ENCODE measurements at regions not wholly inside any gene's neighbourhood (a gene's known extent, or its start where the extent isn't known, plus 50 kb on each side); places are given as distances from the start of the nearest gene placed in this dataset.

GRCh38 chrX:16465081-16465876 lies 184.7 kb upstream of the S100G start:
- no peaks in the 10 kb centered on the region for H3K9me3 ChIP-seq (ENCODE audit: control insufficient read depth, insufficient read depth, low read depth, low read length)
- peaks cover 41% of the 10 kb centered on the region for H3K4me1 ChIP-seq (ENCODE audit: control insufficient read depth, insufficient read depth, low read length)
- 0 out of 2 replicates have a peak overlapping the region, but pooled peaks have one; percentile 56 for H3K27ac ChIP-seq (ENCODE audit: low read depth, low read length)
- no peaks in the 10 kb centered on the region for H3K27me3 ChIP-seq (ENCODE audit: control insufficient read depth, insufficient read depth, low read length)
- no peak overlapping the region for H3K9ac ChIP-seq (ENCODE audit: low read length)
- H3K4me3 ChIP-seq (ENCODE audit: low read depth, low read length), result no peak overlapping the region
- H3K36me3 ChIP-seq (ENCODE audit: control insufficient read depth, insufficient read depth, low read length), result no peaks in the 10 kb centered on the region; the same call in 1 of the 2 replicates

- Histone ChIP-seq H3K36me3 (ENCODE audit: control insufficient read depth, insufficient read depth, low read length) (no peaks in the 10 kb centered on the region), H3K27ac (ENCODE audit: low read depth, low read length) (peak overlapping the region; percentile 5; the same call in 1 of the 2 replicates), H3K9me3 (ENCODE audit: control insufficient read depth, insufficient read depth, low read depth, low read length) (no peaks in the 10 kb centered on the region), H3K4me1 (ENCODE audit: control insufficient read depth, insufficient read depth, low read length) (peaks cover 46% of the 10 kb centered on the region), H3K4me3 (ENCODE audit: low read depth, low read length) (no peak overlapping the region), H3K9ac (ENCODE audit: low read length) (no peak overlapping the region), H3K27me3 (ENCODE audit: control insufficient read depth, insufficient read depth, low read length) (no peaks in the 10 kb centered on the region)
Observed at GRCh38 chrX:16466640-16467432, 183.1 kb upstream of the S100G start.

- H3K36me3 ChIP-seq (ENCODE audit: control insufficient read depth, insufficient read depth, low read length), result peaks cover 2% of the 10 kb centered on the region; the same call in 1 of the 2 replicates
- H3K27me3 ChIP-seq (ENCODE audit: control insufficient read depth, insufficient read depth, low read length), result no peaks in the 10 kb centered on the region
- no peak overlapping the region for H3K4me3 ChIP-seq (ENCODE audit: low read depth, low read length)
- H3K4me1 ChIP-seq (ENCODE audit: control insufficient read depth, insufficient read depth, low read length), result peaks cover 31% of the 10 kb centered on the region
- H3K9me3 ChIP-seq (ENCODE audit: control insufficient read depth, insufficient read depth, low read depth, low read length), result no peaks in the 10 kb centered on the region
- no peak overlapping the region for H3K27ac ChIP-seq (ENCODE audit: low read depth, low read length)
- H3K9ac ChIP-seq (ENCODE audit: low read length), result no peak overlapping the region
Observed at GRCh38 chrX:16469870-16470269, 180.1 kb upstream of the S100G start.

GRCh38 chrX:16472345-16472744 lies 177.6 kb upstream of the S100G start:
- Histone ChIP-seq H3K9ac (ENCODE audit: low read length) (no peak overlapping the region), H3K9me3 (ENCODE audit: control insufficient read depth, insufficient read depth, low read depth, low read length) (no peaks in the 10 kb centered on the region), H3K27me3 (ENCODE audit: control insufficient read depth, insufficient read depth, low read length) (no peaks in the 10 kb centered on the region), H3K4me1 (ENCODE audit: control insufficient read depth, insufficient read depth, low read length) (peaks cover 14% of the 10 kb centered on the region; the same call in 1 of the 2 replicates), H3K4me3 (ENCODE audit: low read depth, low read length) (no peak overlapping the region), H3K36me3 (ENCODE audit: control insufficient read depth, insufficient read depth, low read length) (peaks cover 4% of the 10 kb centered on the region; the same call in 1 of the 2 replicates), H3K27ac (ENCODE audit: low read depth, low read length) (no peak overlapping the region)

- Histone ChIP-seq H3K9me3 (ENCODE audit: control insufficient read depth, insufficient read depth, low read depth, low read length) (no peaks in the 10 kb centered on the region), H3K27ac (ENCODE audit: low read depth, low read length) (no peak overlapping the region), H3K36me3 (ENCODE audit: control insufficient read depth, insufficient read depth, low read length) (peaks cover 4% of the 10 kb centered on the region; the same call in 1 of the 2 replicates), H3K4me1 (ENCODE audit: control insufficient read depth, insufficient read depth, low read length) (0 out of 2 replicates have a peak, but pooled peaks cover 11% of the 10 kb centered on the region), H3K9ac (ENCODE audit: low read length) (no peak overlapping the region), H3K4me3 (ENCODE audit: low read depth, low read length) (no peak overlapping the region), H3K27me3 (ENCODE audit: control insufficient read depth, insufficient read depth, low read length) (no peaks in the 10 kb centered on the region)
Observed at GRCh38 chrX:16474511-16474910, 175.4 kb upstream of the S100G start.

GRCh38 chrX:16476009-16476408 lies 173.9 kb upstream of the S100G start:
- peaks cover 16% of the 10 kb centered on the region; the same call in 1 of the 2 replicates for H3K4me1 ChIP-seq (ENCODE audit: control insufficient read depth, insufficient read depth, low read length)
- H3K9me3 ChIP-seq (ENCODE audit: control insufficient read depth, insufficient read depth, low read depth, low read length), result no peaks in the 10 kb centered on the region
- peaks cover 4% of the 10 kb centered on the region; the same call in 1 of the 2 replicates for H3K36me3 ChIP-seq (ENCODE audit: control insufficient read depth, insufficient read depth, low read length)
- no peaks in the 10 kb centered on the region for H3K27me3 ChIP-seq (ENCODE audit: control insufficient read depth, insufficient read depth, low read length)
- H3K27ac ChIP-seq (ENCODE audit: low read depth, low read length), result no peak overlapping the region
- no peak overlapping the region for H3K9ac ChIP-seq (ENCODE audit: low read length)
- H3K4me3 ChIP-seq (ENCODE audit: low read depth, low read length), result no peak overlapping the region

GRCh38 chrX:16476692-16477091 lies 173.3 kb upstream of the S100G start:
- H3K27me3 ChIP-seq (ENCODE audit: control insufficient read depth, insufficient read depth, low read length), result no peaks in the 10 kb centered on the region
- no peak overlapping the region for H3K9ac ChIP-seq (ENCODE audit: low read length)
- peaks cover 15% of the 10 kb centered on the region; the same call in 1 of the 2 replicates for H3K4me1 ChIP-seq (ENCODE audit: control insufficient read depth, insufficient read depth, low read length)
- peaks cover 4% of the 10 kb centered on the region; the same call in 1 of the 2 replicates for H3K36me3 ChIP-seq (ENCODE audit: control insufficient read depth, insufficient read depth, low read length)
- no peak overlapping the region for H3K4me3 ChIP-seq (ENCODE audit: low read depth, low read length)
- no peak overlapping the region for H3K27ac ChIP-seq (ENCODE audit: low read depth, low read length)
- H3K9me3 ChIP-seq (ENCODE audit: control insufficient read depth, insufficient read depth, low read depth, low read length), result no peaks in the 10 kb centered on the region

- H3K9ac ChIP-seq (ENCODE audit: low read length), result no peak overlapping the region
- H3K4me1 ChIP-seq (ENCODE audit: control insufficient read depth, insufficient read depth, low read length), result peaks cover 15% of the 10 kb centered on the region
- H3K27me3 ChIP-seq (ENCODE audit: control insufficient read depth, insufficient read depth, low read length), result no peaks in the 10 kb centered on the region
- H3K4me3 ChIP-seq (ENCODE audit: low read depth, low read length), result no peak overlapping the region
- H3K9me3 ChIP-seq (ENCODE audit: control insufficient read depth, insufficient read depth, low read depth, low read length), result peaks cover 2% of the 10 kb centered on the region; the same call in 1 of the 2 replicates
- H3K36me3 ChIP-seq (ENCODE audit: control insufficient read depth, insufficient read depth, low read length), result peaks cover 4% of the 10 kb centered on the region; the same call in 1 of the 2 replicates
- H3K27ac ChIP-seq (ENCODE audit: low read depth, low read length), result no peak overlapping the region
Observed at GRCh38 chrX:16479206-16479869, 170.6 kb upstream of the S100G start.

- Histone ChIP-seq H3K9ac (ENCODE audit: low read length) (no peak overlapping the region), H3K4me1 (ENCODE audit: control insufficient read depth, insufficient read depth, low read length) (peaks cover 18% of the 10 kb centered on the region), H3K27me3 (ENCODE audit: control insufficient read depth, insufficient read depth, low read length) (no peaks in the 10 kb centered on the region), H3K36me3 (ENCODE audit: control insufficient read depth, insufficient read depth, low read length) (no peaks in the 10 kb centered on the region), H3K27ac (ENCODE audit: low read depth, low read length) (no peak overlapping the region), H3K9me3 (ENCODE audit: control insufficient read depth, insufficient read depth, low read depth, low read length) (peaks cover 2% of the 10 kb centered on the region; the same call in 1 of the 2 replicates), H3K4me3 (ENCODE audit: low read depth, low read length) (no peak overlapping the region)
Observed at GRCh38 chrX:16480049-16480448, 169.9 kb upstream of the S100G start.

- Histone ChIP-seq H3K27ac (ENCODE audit: low read depth, low read length) (no peak overlapping the region), H3K4me3 (ENCODE audit: low read depth, low read length) (no peak overlapping the region)
Observed at GRCh38 chrX:16484338-16484737, 165.6 kb upstream of the S100G start.

More at GRCh38 chrX:16484338-16484737, 165.6 kb upstream of the S100G start:
- no peaks in the 10 kb centered on the region for H3K36me3 ChIP-seq (ENCODE audit: control insufficient read depth, insufficient read depth, low read length)
- no peak overlapping the region for H3K9ac ChIP-seq (ENCODE audit: low read length)
- no peaks in the 10 kb centered on the region for H3K27me3 ChIP-seq (ENCODE audit: control insufficient read depth, insufficient read depth, low read length)
- peaks cover 2% of the 10 kb centered on the region; the same call in 1 of the 2 replicates for H3K9me3 ChIP-seq (ENCODE audit: control insufficient read depth, insufficient read depth, low read depth, low read length)
- peaks cover 21% of the 10 kb centered on the region for H3K4me1 ChIP-seq (ENCODE audit: control insufficient read depth, insufficient read depth, low read length)

Measured in HUES6 (cell line).